ENCODE measurements at regions not wholly inside any gene's neighbourhood (a gene's known extent, or its start where the extent isn't known, plus 50 kb on each side); places are given as distances from the start of the nearest gene placed in this dataset.

DNA sequence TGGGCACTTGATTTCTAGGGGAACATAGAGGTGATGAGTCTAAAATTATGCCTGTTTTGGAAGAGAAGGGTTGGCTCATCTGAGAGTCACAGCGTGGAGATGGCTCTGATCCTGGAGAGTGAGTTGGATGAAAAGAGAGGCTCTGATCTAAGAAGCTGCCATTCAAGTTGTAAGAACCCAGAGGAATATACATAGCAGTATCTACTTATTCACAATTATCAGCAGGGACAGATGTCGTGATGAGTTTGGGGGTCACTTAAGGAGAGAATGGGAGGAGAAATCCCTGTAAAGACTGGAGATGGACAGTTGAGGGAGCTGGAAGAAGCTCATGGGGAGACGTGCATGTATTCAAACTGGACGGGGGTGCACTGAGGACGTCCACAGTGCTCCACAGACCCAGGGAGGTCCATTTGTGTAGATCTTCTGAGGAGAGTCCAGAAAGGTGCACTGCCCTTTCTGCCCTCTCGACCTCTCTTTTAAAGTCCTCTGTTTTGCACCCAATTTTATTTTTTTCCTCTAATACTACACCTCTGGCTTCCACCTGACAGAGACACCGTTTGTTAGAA lies 124.7 kb upstream of the SSTR4 start:
- no peaks in the 10 kb centered on the region for H3K4me1 ChIP-seq
- H3K4me3 ChIP-seq: no peak overlapping the region
- H3K27me3 ChIP-seq: no peaks in the 10 kb centered on the region
- FAIRE-seq: no peak
- TF ChIP-seq, protein P1, sequence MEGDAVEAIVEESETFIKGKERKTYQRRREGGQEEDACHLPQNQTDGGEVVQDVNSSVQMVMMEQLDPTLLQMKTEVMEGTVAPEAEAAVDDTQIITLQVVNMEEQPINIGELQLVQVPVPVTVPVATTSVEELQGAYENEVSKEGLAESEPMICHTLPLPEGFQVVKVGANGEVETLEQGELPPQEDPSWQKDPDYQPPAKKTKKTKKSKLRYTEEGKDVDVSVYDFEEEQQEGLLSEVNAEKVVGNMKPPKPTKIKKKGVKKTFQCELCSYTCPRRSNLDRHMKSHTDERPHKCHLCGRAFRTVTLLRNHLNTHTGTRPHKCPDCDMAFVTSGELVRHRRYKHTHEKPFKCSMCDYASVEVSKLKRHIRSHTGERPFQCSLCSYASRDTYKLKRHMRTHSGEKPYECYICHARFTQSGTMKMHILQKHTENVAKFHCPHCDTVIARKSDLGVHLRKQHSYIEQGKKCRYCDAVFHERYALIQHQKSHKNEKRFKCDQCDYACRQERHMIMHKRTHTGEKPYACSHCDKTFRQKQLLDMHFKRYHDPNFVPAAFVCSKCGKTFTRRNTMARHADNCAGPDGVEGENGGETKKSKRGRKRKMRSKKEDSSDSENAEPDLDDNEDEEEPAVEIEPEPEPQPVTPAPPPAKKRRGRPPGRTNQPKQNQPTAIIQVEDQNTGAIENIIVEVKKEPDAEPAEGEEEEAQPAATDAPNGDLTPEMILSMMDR (IDR thresholded peaks at IDR 0.05): no peak
- DNase-seq: no peak
- no peaks in the 10 kb centered on the region for H3K9me3 ChIP-seq
- intact Hi-C loops (cut with DNase I): no loop called here
- ATAC-seq: no peak
- no peaks in the 10 kb centered on the region for H3K36me3 ChIP-seq
- WGBS, 2 donors: 35 to 48% methylated on average over 7 of the region's 7 CpGs
- no peak overlapping the region for H3K27ac ChIP-seq

DNA sequence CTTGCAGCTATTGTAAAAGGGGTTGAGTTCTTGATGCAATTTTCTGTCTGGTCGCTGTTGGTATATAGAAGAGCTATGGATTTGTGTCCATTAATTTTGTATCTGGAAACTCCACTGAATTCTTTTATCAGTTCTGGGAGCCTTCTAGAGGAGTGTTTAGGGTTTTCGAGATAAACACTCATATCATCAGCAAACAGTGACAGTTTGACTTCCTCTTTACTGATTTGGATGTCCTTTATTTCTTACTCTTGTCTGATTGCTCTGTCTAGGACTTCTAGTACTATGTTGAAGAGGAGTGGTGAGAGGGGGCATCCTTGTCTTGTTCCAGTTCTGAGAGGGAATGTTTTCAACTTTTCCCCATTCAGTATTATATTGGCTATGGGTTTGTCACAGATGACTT lies 120.8 kb upstream of the SSTR4 start:
- Histone ChIP-seq H3K9me3 (no peaks in the 10 kb centered on the region), H3K36me3 (no peaks in the 10 kb centered on the region), H3K4me3 (no peak overlapping the region), H3K27ac (no peak overlapping the region), H3K27me3 (peaks cover 0 to 11% (median 0%) of the 10 kb centered on the region in 4 donors), H3K4me1 (no peaks in the 10 kb centered on the region)
- FAIRE-seq: no peak
- WGBS, 2 donors: 58 to 69% methylated on average over 2 of the region's 2 CpGs
- intact Hi-C loops (cut with DNase I): no loop called here
- no peak for ATAC-seq
- TF ChIP-seq, protein P1 (IDR thresholded peaks at IDR 0.05): no peak
- DNase-seq: no peak

- no peak overlapping the region for H3K27ac ChIP-seq
- ATAC-seq (no peak), DNase-seq (no peak), FAIRE-seq (no peak)
- H3K4me1 ChIP-seq: no peaks in the 10 kb centered on the region
- 55 to 73% methylated on average over 2 of the region's 2 CpGs for WGBS, 2 donors
- no peaks in the 10 kb centered on the region for H3K9me3 ChIP-seq
- no peaks in the 10 kb centered on the region for H3K36me3 ChIP-seq
- peaks cover 0 to 11% (median 0%) of the 10 kb centered on the region in 4 donors for H3K27me3 ChIP-seq
- TF ChIP-seq, protein P1 (IDR thresholded peaks at IDR 0.05): no peak
- intact Hi-C loops (cut with DNase I): no loop called here
- H3K4me3 ChIP-seq: no peak overlapping the region
Observed at GRCh38 chr20:22915512-22915911, 119.6 kb upstream of the SSTR4 start.

GRCh38 chr20:22916021-22916842 lies 118.9 kb upstream of the SSTR4 start:
- no peaks in the 10 kb centered on the region for H3K9me3 ChIP-seq
- TF ChIP-seq, protein P1 (IDR thresholded peaks at IDR 0.05): no peak
- DNase-seq (no peak), FAIRE-seq (no peak), ATAC-seq (no peak)
- no peaks in the 10 kb centered on the region for H3K36me3 ChIP-seq
- WGBS, 2 donors: 61 to 75% methylated on average over 12 of the region's 12 CpGs
- H3K27me3 ChIP-seq: peaks cover 0 to 11% (median 0%) of the 10 kb centered on the region in 4 donors
- no peak overlapping the region for H3K27ac ChIP-seq
- intact Hi-C loops (cut with DNase I): no loop called here
- no peak overlapping the region for H3K4me3 ChIP-seq
- H3K4me1 ChIP-seq: no peaks in the 10 kb centered on the region
